Ascending aorta (tissue), 2 donors: ENCODE measurements at regions not wholly inside any gene's neighbourhood (a gene's known extent, or its start where the extent isn't known, plus 50 kb on each side); places are given as distances from the start of the nearest gene placed in this dataset.

Experiments used
- DNase-seq, 2 donors: peaks; one replicate each; pipeline ENCODE4 v3.0.0-alpha.2; 2019; ENCODE audit warnings: low spot score in 2 of 2
- H3K27ac ChIP-seq, 2 donors: fragments of 200-600 bp; sonication (generic); one replicate each; pipeline ENCODE4 v1.5.1; 2016 to 2017; ENCODE audit warnings: mild to moderate bottlenecking in 1 of 2
- H3K27me3 ChIP-seq: fragments of 200-600 bp; sonication (generic); one replicate; pipeline ENCODE4 v1.5.1; 2017
- H3K36me3 ChIP-seq, 2 donors: fragments of 200-600 bp; sonication (generic); one replicate each; pipeline ENCODE4 v1.5.1; 2016
- H3K4me1 ChIP-seq, 2 donors: fragments of 200-600 bp; sonication (generic); one replicate each; pipeline ENCODE4 v1.5.1; 2016 to 2017; ENCODE audit warnings: mild to moderate bottlenecking in 1 of 2
- H3K4me3 ChIP-seq, 2 donors: fragments of 200-600 bp; sonication (generic); one replicate each; pipeline ENCODE4 v1.5.1; 2016 to 2017; ENCODE audit warnings: mild to moderate bottlenecking in 1 of 2
- H3K9me3 ChIP-seq, 2 donors: fragments of 200-600 bp; sonication (generic); one replicate each; pipeline ENCODE4 v1.5.1; 2016
- CTCF ChIP-seq, 3 experiments: fragments of 200-600 bp in 2 of 3; fragments of 450-650 bp in 1 of 3; sonication (generic) in 2 of 3; IDR thresholded peaks; one replicate each; pipeline ENCODE4 v1.5.1; 2016 to 2019; ENCODE audit warnings: antibody characterized with exemption in 3 of 3, mild to moderate bottlenecking in 1 of 3, moderate library complexity in 1 of 3
- intact Hi-C: fragments of 100-400 bp; cut with DNase I; formaldehyde crosslinking; loops from one replicate; pipeline ENCODE4 v1.15.1; 2023

DNA sequence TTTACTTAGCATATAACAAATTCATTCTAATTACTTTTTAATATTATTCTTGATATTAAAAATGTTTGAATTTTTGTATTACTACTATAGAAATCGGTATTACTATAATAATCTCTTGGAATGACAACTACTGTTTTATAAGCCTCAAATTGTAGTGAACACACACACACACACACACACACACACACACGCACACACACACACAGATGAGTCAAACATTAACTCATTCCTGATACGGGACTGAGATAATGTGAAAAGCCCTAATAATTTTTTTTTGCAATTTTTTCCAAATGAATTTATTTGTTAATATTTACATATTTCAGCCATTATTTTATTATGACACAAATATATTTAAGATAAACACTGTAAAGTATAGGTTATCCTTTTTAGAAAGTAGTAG, 951.2 kb upstream of the PHF14 start:
- H3K9me3 ChIP-seq: no peaks in the 10 kb centered on the region
- no peak overlapping the region for H3K4me3 ChIP-seq
- no peak for DNase-seq
- intact Hi-C loops: no loop called here
- H3K4me1 ChIP-seq: no peaks in the 10 kb centered on the region
- no peak for TF ChIP-seq CTCF (IDR thresholded peaks at IDR 0.05)
- no peaks in the 10 kb centered on the region for H3K36me3 ChIP-seq
- H3K27ac ChIP-seq: no peak overlapping the region
- H3K27me3 ChIP-seq: no peaks in the 10 kb centered on the region

GRCh38 chr7:10022957-10023356, 950.7 kb upstream of the PHF14 start:
- TF ChIP-seq CTCF (IDR thresholded peaks at IDR 0.05): no peak
- H3K9me3 ChIP-seq: no peaks in the 10 kb centered on the region
- no peaks in the 10 kb centered on the region for H3K36me3 ChIP-seq
- no peak overlapping the region for H3K27ac ChIP-seq
- no peaks in the 10 kb centered on the region for H3K27me3 ChIP-seq
- intact Hi-C loops: no loop called here
- no peaks in the 10 kb centered on the region for H3K4me1 ChIP-seq
- no peak for DNase-seq
- no peak overlapping the region for H3K4me3 ChIP-seq

DNA sequence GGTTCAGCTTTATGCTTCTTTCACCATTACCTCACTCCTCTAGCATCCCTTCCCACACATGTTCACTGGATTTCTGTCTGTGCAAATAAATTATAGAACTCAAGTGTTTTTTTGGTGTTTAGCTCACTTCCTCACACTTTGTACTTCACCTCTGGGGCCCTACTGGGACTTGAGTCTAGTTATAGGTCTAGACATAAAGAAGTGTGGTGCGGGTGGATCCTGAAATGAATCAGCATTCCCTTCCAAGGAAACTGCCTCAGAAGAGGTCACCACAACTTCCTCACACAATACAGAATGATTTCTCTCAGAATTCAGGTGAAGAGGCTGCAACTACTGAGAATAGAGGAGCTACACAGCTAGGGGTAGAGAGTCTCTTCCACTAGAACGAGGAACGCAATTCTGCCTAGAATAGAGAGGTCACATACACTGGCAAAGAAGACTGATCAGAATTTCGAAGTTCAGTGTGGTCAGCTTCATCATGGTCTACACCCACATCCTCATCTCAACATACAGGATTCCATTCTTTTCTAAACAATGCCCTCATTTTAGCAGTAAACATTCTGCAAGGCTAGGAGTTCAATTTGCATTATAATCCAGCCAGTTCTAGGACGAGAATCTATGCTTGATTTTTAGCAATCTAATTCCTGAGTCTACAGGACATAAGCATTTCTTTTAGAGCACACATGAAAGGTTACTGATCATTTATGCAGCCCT, 938.7 kb upstream of the PHF14 start:
- DNase-seq: no peak
- no peaks in the 10 kb centered on the region for H3K9me3 ChIP-seq
- no peaks in the 10 kb centered on the region for H3K4me1 ChIP-seq
- intact Hi-C loops: no loop called here
- no peak overlapping the region for H3K4me3 ChIP-seq
- H3K27me3 ChIP-seq: no peaks in the 10 kb centered on the region
- H3K36me3 ChIP-seq: no peaks in the 10 kb centered on the region
- no peak for TF ChIP-seq CTCF (IDR thresholded peaks at IDR 0.05)
- H3K27ac ChIP-seq: no peak overlapping the region

DNA sequence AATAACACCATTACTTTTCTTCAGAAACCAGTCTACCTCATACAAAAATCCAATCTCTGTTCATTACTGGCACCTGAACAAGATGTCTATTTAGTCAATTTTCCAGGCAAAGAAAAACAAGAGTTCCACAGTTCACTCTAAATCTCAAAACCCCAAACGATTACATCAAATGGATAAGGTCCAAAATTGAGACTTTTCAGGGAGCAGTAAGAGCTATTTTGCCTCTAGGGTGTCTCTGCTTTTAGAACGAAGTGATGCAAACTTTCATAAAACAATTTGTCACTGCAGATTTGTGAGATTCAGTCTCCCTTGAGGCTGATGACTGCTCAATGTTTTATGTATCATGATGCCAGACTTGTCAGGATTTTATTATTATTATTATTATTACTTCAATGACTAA, 937.0 kb upstream of the PHF14 start:
- H3K27ac ChIP-seq: no peak overlapping the region
- no peaks in the 10 kb centered on the region for H3K9me3 ChIP-seq
- no peaks in the 10 kb centered on the region for H3K27me3 ChIP-seq
- intact Hi-C loops: no loop called here
- no peak for TF ChIP-seq CTCF (IDR thresholded peaks at IDR 0.05)
- no peak for DNase-seq
- H3K36me3 ChIP-seq: no peaks in the 10 kb centered on the region
- H3K4me3 ChIP-seq: no peak overlapping the region
- no peaks in the 10 kb centered on the region for H3K4me1 ChIP-seq

- Histone ChIP-seq H3K4me3 (no peak overlapping the region), H3K27me3 (no peaks in the 10 kb centered on the region), H3K4me1 (no peaks in the 10 kb centered on the region), H3K9me3 (no peaks in the 10 kb centered on the region), H3K36me3 (no peaks in the 10 kb centered on the region), H3K27ac (no peak overlapping the region)
- intact Hi-C loops: no loop called here
- no peak for DNase-seq
- TF ChIP-seq CTCF (IDR thresholded peaks at IDR 0.05): no peak
Measured at GRCh38 chr7:10038351-10038750, 935.3 kb upstream of the PHF14 start.

- Histone ChIP-seq H3K27me3 (no peaks in the 10 kb centered on the region), H3K36me3 (no peaks in the 10 kb centered on the region), H3K4me3 (no peak overlapping the region), H3K27ac (no peak overlapping the region), H3K9me3 (no peaks in the 10 kb centered on the region), H3K4me1 (no peaks in the 10 kb centered on the region)
- no peak for DNase-seq
- no peak for TF ChIP-seq CTCF (IDR thresholded peaks at IDR 0.05)
- intact Hi-C loops: no loop called here
Measured at GRCh38 chr7:10040674-10041073, 933.0 kb upstream of the PHF14 start.
